HG03571 (cell line): ENCODE measurements at regions not wholly inside any gene's neighbourhood (a gene's known extent, or its start where the extent isn't known, plus 50 kb on each side); places are given as distances from the start of the nearest gene placed in this dataset.
"Not testable (repeated sequence)": the region's sequence is repeated elsewhere in the genome, so short reads cannot be mapped to it uniquely, and the experiment has no call there.

Experiments used
- ATAC-seq: cut with Tn5 transposase; IDR thresholded peaks from one replicate; pipeline ENCODE4 v1.9.1; 2021; ENCODE audit not compliant: unreplicated experiment

GRCh38 chr5:89866410-89866809 is 543.1 kb downstream of the CETN3 start:
- ATAC-seq, result no peak

DNA sequence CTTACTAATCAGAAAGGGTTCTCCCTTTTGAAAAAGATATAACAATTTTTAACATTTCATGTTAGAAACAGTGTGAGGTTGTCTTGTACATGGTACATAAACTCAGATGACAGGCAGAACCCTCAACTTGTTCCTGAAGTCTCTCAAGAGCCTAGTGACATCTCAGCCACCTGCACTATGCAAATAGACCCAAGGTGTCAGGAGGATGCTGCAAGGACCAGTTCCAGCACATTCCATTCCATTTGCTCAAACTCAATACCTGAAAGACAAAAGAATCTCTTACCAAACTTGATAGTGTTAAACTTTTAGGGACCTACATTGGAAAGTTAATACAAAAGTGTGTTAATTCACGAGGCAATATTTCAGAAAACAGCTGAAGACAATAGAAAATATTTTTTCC is 544.6 kb downstream of the CETN3 start:
- ATAC-seq, result no peak

- ATAC-seq, result no peak
Measured at GRCh38 chr5:89857790-89858189, 551.8 kb downstream of the CETN3 start.

- ATAC-seq, result no peak
Measured at GRCh38 chr5:89855417-89855816, 554.1 kb downstream of the CETN3 start.

DNA sequence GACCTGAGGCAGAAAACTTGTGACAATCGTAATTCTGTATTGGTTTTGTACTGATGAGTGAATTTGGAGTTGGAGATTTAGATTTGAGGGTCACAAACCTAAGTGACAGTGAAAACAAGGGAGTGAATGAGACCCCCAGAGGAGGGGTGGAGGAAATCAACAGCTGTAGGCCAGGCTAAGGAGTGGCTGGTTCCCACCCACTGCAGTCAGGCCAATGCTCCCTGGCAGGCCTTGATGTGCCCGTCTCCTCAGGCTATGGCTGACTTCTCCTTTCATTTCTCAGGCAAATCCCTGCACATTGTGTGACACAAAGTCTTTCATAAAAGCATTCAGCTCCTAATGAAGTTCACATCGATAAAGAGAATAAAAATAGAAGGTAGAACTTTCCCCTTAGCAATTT is 557.6 kb downstream of the CETN3 start:
- no peak for ATAC-seq

DNA sequence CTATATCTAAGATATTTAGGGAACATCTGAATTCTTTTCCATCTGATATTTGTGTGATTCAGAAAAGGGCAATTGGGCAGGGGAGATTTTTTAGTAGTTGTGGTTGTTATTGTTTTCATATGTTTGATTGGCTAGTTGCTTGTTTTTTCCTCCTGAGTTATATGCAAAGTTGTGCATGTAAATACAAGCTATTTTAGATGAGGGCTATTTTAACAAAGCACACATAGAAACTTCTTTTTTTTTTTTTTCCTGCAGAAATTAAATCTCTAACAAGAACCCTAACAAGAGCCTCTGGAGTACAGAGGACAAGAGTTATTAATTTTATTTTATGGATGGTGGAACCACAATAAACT is 559.1 kb downstream of the CETN3 start:
- no peak for ATAC-seq

DNA sequence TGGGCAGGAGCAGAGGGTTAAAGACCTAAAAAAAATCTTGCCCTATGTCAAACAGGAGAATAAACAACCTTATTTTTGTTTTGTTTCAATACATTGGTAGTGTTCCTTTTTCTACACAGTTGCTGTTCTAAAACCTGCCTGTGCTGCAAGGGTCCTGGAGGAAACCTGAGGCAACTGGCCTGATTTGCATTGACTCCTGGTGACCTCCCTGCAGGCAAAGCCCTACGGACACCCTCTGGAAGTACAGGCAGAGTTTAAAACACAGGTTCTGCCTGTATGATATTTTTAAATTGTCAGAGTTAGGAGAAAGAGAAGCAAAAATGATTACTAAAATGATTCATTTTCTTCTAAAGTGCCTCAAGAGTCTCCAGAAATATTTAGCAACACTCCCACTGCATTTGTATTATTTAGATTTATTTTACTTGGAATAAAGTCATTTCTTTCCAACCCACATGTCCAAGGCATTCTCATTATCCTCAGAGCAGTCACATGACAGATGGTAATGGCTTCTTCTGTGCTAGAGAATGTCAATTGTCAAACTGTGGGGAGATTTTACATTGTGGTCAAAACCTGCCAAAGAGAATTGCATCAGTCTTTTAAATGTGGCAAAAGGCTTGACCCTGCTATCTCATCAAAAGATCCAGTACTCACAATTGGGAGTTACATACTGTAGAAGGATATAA is 559.6 kb downstream of the CETN3 start:
- no peak for ATAC-seq

DNA sequence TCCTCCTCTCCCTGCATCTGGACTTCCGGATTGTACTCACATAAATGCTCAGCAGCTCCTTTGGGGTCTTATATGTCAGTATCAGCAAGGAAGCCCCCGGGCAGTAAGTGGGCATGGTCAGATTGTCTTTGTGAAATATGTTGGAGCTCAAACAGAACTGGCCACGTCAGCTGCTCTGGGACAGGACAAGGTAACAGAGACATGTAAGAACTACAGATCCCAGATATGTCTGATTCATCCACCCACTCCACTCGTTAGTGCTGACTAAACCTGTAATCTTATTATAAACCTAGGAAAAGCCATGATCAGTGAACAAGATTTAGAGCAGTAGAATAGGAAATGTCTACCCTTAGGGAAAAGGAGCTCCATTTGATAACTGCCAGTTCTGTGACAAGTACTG is 561.8 kb downstream of the CETN3 start:
- ATAC-seq, result no peak

DNA sequence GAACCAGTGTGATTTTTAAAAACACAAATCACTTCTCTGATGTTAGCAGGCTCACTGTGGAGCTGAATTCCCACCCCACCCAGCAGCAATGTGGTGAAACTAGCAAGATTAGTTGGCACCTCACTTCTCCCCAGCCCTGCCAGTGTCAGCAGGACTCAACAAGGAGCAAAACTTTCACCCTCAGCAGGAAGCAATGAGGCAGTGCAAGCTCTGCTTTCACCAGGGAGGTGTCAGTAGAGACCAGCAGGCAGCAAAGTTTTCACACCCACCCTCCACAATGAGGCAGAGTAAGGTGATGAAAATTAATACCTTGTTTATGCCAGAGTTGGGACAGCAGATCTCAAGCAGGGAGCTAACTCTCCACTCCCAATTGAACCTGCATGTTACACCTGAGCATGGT is 565.0 kb downstream of the CETN3 start:
- no peak for ATAC-seq

DNA sequence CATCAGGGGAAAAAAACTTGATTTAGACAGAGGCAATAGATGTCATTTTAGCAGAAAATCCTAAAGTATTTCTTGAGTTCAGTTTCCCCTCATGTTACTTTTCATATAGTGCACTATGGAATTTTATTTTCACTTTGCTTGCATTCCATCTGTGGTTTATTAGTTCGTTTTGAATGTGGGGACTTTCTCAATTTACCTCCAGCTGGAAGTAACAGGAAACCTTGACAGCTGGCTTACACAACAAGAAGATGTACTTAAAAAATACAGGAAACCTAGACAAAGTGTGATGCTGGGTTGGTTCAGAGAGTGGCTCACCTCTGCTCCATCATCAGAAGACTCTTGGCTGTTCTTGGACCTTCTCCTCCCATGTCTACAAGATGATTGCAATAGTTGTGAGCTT is 567.0 kb downstream of the CETN3 start:
- ATAC-seq, result no peak

DNA sequence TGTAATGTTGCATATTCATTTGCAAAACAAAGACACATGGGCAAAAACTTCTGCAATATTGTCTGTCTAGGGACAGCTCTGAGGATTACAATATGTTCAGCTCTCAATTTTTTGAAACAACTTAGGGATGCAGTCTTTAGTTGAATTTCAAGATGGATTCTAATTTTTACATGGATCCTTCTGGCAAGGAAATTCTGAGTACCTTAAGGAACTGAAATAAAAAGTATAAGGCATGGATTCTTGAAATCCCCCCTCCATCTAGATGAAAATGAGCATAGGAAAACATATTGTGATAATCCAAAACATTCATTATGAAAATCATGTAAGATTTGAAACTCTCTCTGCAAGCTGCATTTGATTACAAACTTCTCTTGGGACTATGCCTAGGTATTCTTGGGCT is 568.6 kb downstream of the CETN3 start:
- ATAC-seq, result no peak

- ATAC-seq, result no peak
Measured at GRCh38 chr5:89830691-89831090, 578.9 kb downstream of the CETN3 start.

DNA sequence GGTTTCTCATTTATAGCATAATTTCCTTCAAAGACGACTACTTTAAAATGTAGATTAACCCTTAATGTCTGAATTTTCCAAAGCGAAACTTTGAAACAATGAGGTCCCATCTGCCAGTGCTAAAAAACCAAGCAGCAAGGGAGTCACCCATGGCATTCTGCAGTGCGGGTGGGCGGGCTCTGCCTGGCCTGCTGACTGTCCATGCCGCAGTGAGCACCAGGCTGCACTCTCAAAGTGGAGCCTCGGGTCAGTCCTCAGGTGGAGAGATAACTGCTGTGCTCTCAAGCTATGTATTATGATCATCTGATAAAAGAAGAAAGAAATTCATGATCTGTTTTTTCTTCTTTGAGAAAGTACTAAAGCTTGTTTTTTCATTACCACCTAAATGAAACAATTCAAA is 581.6 kb downstream of the CETN3 start:
- ATAC-seq, result no peak

DNA sequence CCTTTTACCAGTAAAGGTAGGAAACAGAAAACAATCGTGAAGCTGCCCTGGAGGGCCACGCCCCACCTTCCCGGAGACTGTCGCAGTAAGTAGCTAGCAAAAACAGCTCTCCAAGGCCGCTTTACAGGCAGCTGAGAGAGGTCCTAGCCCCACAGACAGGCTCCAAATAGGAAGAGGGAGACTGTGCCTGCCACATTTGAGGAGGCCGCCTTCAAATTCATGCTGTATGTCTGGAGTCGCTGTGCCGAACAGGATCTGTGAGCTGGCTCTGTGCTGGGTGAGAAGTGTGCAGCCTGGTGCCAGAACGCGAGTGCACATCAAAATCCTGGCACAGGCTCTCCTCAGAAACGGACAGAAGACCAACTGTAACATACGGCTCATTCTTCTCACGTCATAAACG is 582.2 kb downstream of the CETN3 start:
- no peak for ATAC-seq

- no peak for ATAC-seq
Measured at GRCh38 chr5:89826938-89827337, 582.6 kb downstream of the CETN3 start.

- no peak for ATAC-seq
Measured at GRCh38 chr5:89823046-89823445, 586.5 kb downstream of the CETN3 start.

- no peak for ATAC-seq
Measured at GRCh38 chr5:89817841-89818240, 591.7 kb downstream of the CETN3 start.

DNA sequence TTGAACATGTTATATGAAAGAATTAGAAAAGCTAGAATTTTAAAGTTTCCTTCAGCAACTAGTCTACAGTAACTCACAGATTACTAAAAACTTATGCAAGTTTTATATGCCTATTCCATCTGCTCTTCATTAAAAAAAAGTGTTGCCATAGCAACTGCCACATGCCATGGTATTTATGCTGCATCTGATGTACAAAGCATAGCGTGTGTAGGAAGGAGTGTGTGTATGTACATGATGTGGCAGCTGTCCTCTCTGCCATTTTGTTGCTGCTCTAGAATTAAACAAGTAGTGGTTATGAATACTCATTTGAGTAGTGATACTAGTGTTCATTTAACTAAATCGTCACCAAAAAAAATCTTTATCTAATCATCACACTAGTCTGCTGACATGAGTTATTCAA is 593.5 kb downstream of the CETN3 start:
- no peak for ATAC-seq

DNA sequence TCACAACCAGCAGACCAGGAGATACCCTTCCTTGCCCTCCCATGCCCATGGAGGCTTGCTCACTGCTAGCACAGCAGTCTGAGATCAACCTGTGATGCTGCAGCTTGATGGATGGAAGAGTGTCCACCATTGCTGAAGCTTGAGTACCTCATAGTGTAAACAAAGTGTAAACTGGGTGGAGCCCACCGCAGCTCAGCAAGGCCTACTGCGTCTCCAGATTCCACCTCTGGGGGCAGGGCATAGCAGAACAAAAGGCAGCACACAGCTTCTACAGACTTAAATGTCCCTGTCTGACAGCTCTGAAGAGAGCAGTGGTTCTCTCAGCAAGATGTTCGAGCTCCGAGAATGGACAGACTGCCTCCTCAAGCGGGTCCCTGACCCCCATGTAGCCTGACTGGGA is 608.8 kb downstream of the CETN3 start:
- not testable (repeated sequence) for ATAC-seq

DNA sequence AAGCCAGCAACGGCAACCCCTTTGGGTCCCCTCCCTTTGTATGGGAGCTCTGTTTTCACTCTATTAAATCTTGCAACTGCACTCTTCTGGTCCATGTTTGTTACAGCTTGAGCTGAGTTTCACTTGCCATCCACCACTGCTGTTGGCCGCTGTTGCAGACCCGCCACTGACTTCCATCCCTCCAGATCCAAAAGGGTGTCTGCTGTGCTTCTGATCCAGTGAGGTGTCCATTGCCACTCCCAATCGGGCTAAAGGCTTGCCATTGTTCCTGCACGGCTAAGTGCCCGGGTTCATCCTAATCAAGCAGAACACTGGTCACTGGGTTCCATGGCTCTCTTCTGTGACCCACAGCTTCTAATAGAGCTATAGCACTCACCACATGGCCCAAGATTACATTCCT is 615.1 kb downstream of the CETN3 start:
- ATAC-seq, result not testable (repeated sequence)

DNA sequence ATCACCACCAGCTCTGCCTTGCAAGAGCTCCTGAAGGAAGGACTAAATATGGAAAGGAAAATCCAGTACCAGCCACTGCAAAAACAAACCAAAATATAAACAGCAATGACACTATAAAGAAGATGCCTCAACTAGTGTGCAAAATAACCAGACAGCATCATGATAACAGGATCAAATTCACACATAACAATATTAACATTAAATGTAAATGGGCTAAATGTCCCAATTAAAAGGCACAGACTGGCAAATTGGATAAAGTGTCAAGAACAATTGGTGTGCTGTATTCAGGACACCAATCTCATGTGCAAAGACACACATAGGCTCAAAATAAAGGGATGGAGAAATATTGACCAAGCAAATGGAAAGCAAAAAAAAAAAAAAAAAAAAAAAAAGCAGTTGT is 629.8 kb downstream of the CETN3 start:
- not testable (repeated sequence) for ATAC-seq

DNA sequence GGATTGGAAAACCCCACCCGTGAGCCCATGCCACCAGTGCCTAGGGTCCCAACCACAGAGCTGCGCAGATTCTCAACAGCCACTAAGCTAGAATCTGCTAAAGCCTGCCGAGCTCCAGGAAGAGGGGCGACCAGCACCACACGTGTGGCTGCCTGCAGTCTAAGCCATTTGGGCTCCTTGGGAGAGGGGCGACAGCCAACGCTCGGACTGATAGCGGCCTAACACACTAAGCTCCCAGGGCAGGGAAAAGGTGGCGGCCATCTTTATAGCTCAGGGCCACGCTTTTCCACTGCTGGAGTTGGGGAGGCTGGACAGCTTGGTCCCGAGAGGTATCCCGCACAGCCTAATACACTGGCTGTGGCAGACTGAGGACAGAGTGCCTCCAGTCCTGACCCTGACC is 631.8 kb downstream of the CETN3 start:
- no peak for ATAC-seq

GRCh38 chr5:89769975-89770374 is 639.6 kb downstream of the CETN3 start:
- ATAC-seq, result no peak

- ATAC-seq, result no peak
Measured at GRCh38 chr5:89759802-89760201, 649.8 kb downstream of the CETN3 start.
